ENCODE measurements at regions not wholly inside any gene's neighbourhood (a gene's known extent, or its start where the extent isn't known, plus 50 kb on each side); places are given as distances from the start of the nearest gene placed in this dataset.

DNA sequence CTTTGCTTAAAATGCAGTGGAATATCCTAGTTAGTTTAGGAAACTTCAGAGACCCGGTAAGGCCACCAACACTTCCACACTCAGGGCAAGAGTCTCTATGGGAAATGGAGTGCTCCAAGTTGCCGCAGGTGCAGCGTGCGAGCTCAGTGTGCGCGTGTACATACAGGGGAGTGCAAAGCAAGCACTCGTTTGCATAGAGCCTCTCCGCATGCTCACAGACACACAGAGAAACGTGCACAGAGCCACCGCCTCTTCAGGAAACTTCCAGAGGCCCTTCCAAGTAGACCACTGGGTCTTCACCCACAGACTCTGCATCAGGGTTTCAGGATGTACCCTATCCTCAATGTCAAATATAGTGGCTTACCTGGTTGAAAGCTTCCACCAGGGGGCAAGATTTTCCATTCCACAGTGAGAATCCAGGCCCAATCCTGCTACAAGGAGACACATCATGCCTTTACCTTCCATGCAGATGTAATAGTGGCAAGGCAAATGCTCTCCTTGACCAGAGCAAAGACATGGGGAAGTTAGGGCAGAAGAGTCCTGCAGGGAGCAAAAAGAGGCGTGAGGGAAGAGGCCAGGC, 513.0 kb upstream of the MYT1L start:
- H3K27me3 ChIP-seq (ENCODE audit: control insufficient read depth, insufficient read depth, low read length): no peaks in the 10 kb centered on the region
- no peaks in the 10 kb centered on the region for H3K9me3 ChIP-seq (ENCODE audit: control insufficient read depth, insufficient read depth, low read depth, low read length)
- no peaks in the 10 kb centered on the region for H3K4me1 ChIP-seq (ENCODE audit: control insufficient read depth, extremely low read depth, insufficient read depth, low read length)
- no peak overlapping the region for H3K9ac ChIP-seq (ENCODE audit: insufficient read depth, low read length)
- H3K36me3 ChIP-seq (ENCODE audit: control insufficient read depth, insufficient read depth, low read length): no peaks in the 10 kb centered on the region
- H2AFZ ChIP-seq (ENCODE audit: low read length): no peak overlapping the region
- H3K4me3 ChIP-seq (replicated peaks in 1 of 4; ENCODE audit: control extremely low read depth in 1 of 4, insufficient read depth in 1 of 4, low read depth in 3 of 4, low read length in 4 of 4): no peak overlapping the region
- TF ChIP-seq EZH2 (IDR thresholded peaks at IDR 0.05; ENCODE audit: low read length, missing control alignments): no peak
- TF ChIP-seq, protein P1, sequence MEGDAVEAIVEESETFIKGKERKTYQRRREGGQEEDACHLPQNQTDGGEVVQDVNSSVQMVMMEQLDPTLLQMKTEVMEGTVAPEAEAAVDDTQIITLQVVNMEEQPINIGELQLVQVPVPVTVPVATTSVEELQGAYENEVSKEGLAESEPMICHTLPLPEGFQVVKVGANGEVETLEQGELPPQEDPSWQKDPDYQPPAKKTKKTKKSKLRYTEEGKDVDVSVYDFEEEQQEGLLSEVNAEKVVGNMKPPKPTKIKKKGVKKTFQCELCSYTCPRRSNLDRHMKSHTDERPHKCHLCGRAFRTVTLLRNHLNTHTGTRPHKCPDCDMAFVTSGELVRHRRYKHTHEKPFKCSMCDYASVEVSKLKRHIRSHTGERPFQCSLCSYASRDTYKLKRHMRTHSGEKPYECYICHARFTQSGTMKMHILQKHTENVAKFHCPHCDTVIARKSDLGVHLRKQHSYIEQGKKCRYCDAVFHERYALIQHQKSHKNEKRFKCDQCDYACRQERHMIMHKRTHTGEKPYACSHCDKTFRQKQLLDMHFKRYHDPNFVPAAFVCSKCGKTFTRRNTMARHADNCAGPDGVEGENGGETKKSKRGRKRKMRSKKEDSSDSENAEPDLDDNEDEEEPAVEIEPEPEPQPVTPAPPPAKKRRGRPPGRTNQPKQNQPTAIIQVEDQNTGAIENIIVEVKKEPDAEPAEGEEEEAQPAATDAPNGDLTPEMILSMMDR (conservative IDR thresholded peaks at IDR 0.05 in 1 of 2, IDR thresholded peaks at IDR 0.05 in 1 of 2; ENCODE audit: low read depth in 1 of 2, low read length in 2 of 2): no peak
- H4K20me1 ChIP-seq (ENCODE audit: control insufficient read depth, extremely low read depth, insufficient read depth, low read length): no peaks in the 10 kb centered on the region
- H3K79me2 ChIP-seq (ENCODE audit: control insufficient read depth, insufficient read depth, low read length): no peaks in the 10 kb centered on the region
- H3K4me2 ChIP-seq (ENCODE audit: extremely low read depth, insufficient read depth, low read length): no peak overlapping the region
- DNase-seq (ENCODE audit: low read depth in 2 of 2): no peak
- H3K27ac ChIP-seq (ENCODE audit: insufficient read depth, low read length): no peak overlapping the region

DNA sequence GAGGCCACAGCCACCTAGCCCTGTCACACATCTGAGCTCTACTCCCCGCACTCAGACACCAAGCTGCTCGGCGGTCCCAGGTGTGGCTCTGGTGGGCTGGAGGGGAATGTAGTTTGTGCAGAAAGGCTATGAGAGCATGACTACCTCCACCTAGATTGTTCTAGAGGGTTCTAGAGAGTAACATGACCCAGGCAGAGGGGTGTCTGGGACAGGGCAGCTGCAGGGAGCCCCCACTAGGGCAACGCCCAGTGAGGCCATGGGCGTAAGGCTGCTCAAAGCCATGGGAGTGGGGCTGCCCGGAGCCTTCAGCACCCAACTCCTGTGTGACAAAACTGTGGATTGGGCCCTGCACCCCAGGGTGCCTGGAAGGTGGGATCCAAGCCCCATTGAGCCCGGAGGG, 511.4 kb upstream of the MYT1L start:
- Histone ChIP-seq H3K9me3 (ENCODE audit: control insufficient read depth, insufficient read depth, low read depth, low read length) (no peaks in the 10 kb centered on the region), H3K9ac (ENCODE audit: insufficient read depth, low read length) (no peak overlapping the region), H3K36me3 (ENCODE audit: control insufficient read depth, insufficient read depth, low read length) (no peaks in the 10 kb centered on the region), H3K79me2 (ENCODE audit: control insufficient read depth, insufficient read depth, low read length) (no peaks in the 10 kb centered on the region), H2AFZ (ENCODE audit: low read length) (no peak overlapping the region), H3K4me3 (replicated peaks in 1 of 4; ENCODE audit: control extremely low read depth in 1 of 4, insufficient read depth in 1 of 4, low read depth in 3 of 4, low read length in 4 of 4) (no peak overlapping the region), H3K4me1 (ENCODE audit: control insufficient read depth, extremely low read depth, insufficient read depth, low read length) (no peaks in the 10 kb centered on the region), H3K27me3 (ENCODE audit: control insufficient read depth, insufficient read depth, low read length) (no peaks in the 10 kb centered on the region), H3K4me2 (ENCODE audit: extremely low read depth, insufficient read depth, low read length) (no peak overlapping the region), H3K27ac (ENCODE audit: insufficient read depth, low read length) (no peak overlapping the region), H4K20me1 (ENCODE audit: control insufficient read depth, extremely low read depth, insufficient read depth, low read length) (no peaks in the 10 kb centered on the region)
- no peak for TF ChIP-seq EZH2 (IDR thresholded peaks at IDR 0.05; ENCODE audit: low read length, missing control alignments)
- TF ChIP-seq, protein P1 (conservative IDR thresholded peaks at IDR 0.05 in 1 of 2, IDR thresholded peaks at IDR 0.05 in 1 of 2; ENCODE audit: low read depth in 1 of 2, low read length in 2 of 2): no peak
- DNase-seq (ENCODE audit: low read depth in 2 of 2): no peak

DNA sequence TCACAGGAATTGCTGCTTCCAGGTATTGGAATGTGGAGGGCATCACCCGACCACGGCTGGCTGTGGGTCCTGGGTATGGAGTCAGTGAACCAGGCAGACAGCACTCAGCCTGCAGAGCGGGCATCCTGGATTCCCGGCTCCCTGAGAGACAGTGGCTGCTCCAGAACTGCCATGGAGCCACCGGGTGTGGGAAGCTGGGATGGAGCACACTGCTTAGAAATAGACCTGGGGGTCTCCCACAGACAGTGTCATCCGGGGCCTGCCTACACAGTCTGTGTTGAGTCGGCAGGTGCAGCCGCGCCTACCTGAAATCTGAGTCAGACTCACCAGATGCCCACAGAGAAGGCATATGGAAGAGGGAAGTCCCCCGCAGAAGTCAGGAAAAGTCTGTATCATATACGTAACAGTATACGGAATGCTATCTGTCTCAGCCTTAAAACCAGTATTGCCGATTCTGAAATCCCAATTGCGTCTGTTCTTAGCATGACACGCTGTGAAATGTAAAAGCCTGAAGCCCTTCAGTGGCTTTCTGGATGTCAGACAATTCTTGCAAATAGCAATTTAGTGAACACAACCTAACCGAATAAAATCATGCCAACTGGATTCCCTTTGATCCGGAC, 509.7 kb upstream of the MYT1L start:
- TF ChIP-seq, protein P1 (conservative IDR thresholded peaks at IDR 0.05 in 1 of 2, IDR thresholded peaks at IDR 0.05 in 1 of 2; ENCODE audit: low read depth in 1 of 2, low read length in 2 of 2): no peak
- no peak for TF ChIP-seq EZH2 (IDR thresholded peaks at IDR 0.05; ENCODE audit: low read length, missing control alignments)
- H3K4me3 ChIP-seq (replicated peaks in 1 of 4; ENCODE audit: control extremely low read depth in 1 of 4, insufficient read depth in 1 of 4, low read depth in 3 of 4, low read length in 4 of 4): no peak overlapping the region
- no peaks in the 10 kb centered on the region for H4K20me1 ChIP-seq (ENCODE audit: control insufficient read depth, extremely low read depth, insufficient read depth, low read length)
- no peaks in the 10 kb centered on the region for H3K79me2 ChIP-seq (ENCODE audit: control insufficient read depth, insufficient read depth, low read length)
- DNase-seq (ENCODE audit: low read depth in 2 of 2): no peak
- no peak overlapping the region for H3K9ac ChIP-seq (ENCODE audit: insufficient read depth, low read length)
- no peaks in the 10 kb centered on the region for H3K4me1 ChIP-seq (ENCODE audit: control insufficient read depth, extremely low read depth, insufficient read depth, low read length)
- H3K4me2 ChIP-seq (ENCODE audit: extremely low read depth, insufficient read depth, low read length): no peak overlapping the region
- no peaks in the 10 kb centered on the region for H3K9me3 ChIP-seq (ENCODE audit: control insufficient read depth, insufficient read depth, low read depth, low read length)
- no peak overlapping the region for H3K27ac ChIP-seq (ENCODE audit: insufficient read depth, low read length)
- no peaks in the 10 kb centered on the region for H3K36me3 ChIP-seq (ENCODE audit: control insufficient read depth, insufficient read depth, low read length)
- H2AFZ ChIP-seq (ENCODE audit: low read length): no peak overlapping the region
- no peaks in the 10 kb centered on the region for H3K27me3 ChIP-seq (ENCODE audit: control insufficient read depth, insufficient read depth, low read length)

Measured in fibroblast of lung (primary cell).